NB4 (cell line): ENCODE measurements at regions not wholly inside any gene's neighbourhood (a gene's known extent, or its start where the extent isn't known, plus 50 kb on each side); places are given as distances from the start of the nearest gene placed in this dataset.

Experiments used
- POLR2A ChIP-seq: IDR thresholded peaks from 2 replicates; pipeline ENCODE4 v1.6.1; 2011; ENCODE audit warnings: mild to moderate bottlenecking; ENCODE audit not compliant: insufficient read length; ENCODE audit errors: extremely low read depth
- TF ChIP-seq, protein P1 (sequence below): IDR thresholded peaks from one replicate; pipeline ENCODE4 v1.5.1; 2012; ENCODE audit warnings: low read depth, low read length

DNA sequence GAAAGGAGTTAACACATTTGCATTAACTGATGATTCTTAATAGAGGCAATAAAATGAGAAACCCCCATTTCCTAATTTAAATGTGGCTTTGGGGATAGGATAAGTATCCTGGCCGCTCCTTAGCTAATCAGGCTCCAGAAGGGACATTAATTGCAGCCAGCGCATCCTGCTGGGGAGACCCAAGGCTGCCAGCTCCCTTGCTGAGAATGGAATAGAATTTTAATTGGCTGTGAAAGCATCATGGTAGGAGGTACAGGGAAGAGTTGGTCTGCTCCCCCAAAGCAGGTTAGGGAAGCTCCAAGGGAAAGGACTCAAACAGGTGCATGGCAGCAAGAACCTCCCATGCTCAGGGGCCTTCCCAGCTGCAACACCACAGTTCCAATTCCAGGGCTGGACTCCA is 71.4 kb downstream of the MARCHF4 start:
- TF ChIP-seq, protein P1, sequence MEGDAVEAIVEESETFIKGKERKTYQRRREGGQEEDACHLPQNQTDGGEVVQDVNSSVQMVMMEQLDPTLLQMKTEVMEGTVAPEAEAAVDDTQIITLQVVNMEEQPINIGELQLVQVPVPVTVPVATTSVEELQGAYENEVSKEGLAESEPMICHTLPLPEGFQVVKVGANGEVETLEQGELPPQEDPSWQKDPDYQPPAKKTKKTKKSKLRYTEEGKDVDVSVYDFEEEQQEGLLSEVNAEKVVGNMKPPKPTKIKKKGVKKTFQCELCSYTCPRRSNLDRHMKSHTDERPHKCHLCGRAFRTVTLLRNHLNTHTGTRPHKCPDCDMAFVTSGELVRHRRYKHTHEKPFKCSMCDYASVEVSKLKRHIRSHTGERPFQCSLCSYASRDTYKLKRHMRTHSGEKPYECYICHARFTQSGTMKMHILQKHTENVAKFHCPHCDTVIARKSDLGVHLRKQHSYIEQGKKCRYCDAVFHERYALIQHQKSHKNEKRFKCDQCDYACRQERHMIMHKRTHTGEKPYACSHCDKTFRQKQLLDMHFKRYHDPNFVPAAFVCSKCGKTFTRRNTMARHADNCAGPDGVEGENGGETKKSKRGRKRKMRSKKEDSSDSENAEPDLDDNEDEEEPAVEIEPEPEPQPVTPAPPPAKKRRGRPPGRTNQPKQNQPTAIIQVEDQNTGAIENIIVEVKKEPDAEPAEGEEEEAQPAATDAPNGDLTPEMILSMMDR = no peak
- no peak for TF ChIP-seq POLR2A
